ENCODE measurements at regions not wholly inside any gene's neighbourhood (a gene's known extent, or its start where the extent isn't known, plus 50 kb on each side); places are given as distances from the start of the nearest gene placed in this dataset.
"Not testable (repeated sequence)": the region's sequence is repeated elsewhere in the genome, so short reads cannot be mapped to it uniquely, and the experiment has no call there.

DNA sequence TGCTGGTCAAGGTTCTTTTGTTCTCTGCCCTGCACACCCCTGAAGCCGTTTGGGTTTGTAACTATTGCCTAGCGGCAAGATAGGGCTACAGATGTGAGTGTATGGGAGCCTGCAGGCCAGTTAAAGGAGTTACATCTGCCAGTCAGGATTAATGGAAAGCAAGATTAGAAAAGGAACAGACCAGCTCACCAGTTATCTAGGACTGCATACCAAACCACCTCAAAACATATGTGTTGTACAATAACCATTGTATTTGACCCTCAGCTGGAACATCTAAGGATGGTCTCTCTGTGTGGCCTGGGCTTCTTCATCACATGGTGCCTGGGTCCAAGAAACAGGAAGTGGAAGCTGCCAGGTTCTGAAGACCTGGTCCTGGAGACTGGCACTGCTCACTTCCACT lies 52.5 kb upstream of the FBXO28 start:
- no peaks in the 10 kb centered on the region for H3K9me3 Mint-ChIP-seq
- no peak overlapping the region for H3K27ac Mint-ChIP-seq
- DNase-seq, result no peak
- H3K36me3 Mint-ChIP-seq (ENCODE audit: insufficient read depth in 2 of 2), result no peaks in the 10 kb centered on the region
- H3K4me1 Mint-ChIP-seq (ENCODE audit: low read depth), result peaks cover 7% of the 10 kb centered on the region
- H3K4me3 Mint-ChIP-seq, result no peak overlapping the region
- no peak for ATAC-seq (replicated peaks in 1 of 2)
- H3K27me3 Mint-ChIP-seq (ENCODE audit: low read depth), result no peaks in the 10 kb centered on the region

- Mint-ChIP-seq H3K27me3 (ENCODE audit: low read depth) (no peaks in the 10 kb centered on the region), H3K4me1 (ENCODE audit: low read depth) (no peaks in the 10 kb centered on the region), H3K36me3 (ENCODE audit: insufficient read depth in 2 of 2) (no peaks in the 10 kb centered on the region), H3K27ac (no peak overlapping the region), H3K9me3 (no peaks in the 10 kb centered on the region), H3K4me3 (no peak overlapping the region)
- no peak for ATAC-seq (replicated peaks in 1 of 2)
- no peak for DNase-seq
These were observed 53.9 kb upstream of the FBXO28 start for GRCh38 chr1:224059897-224060427.

DNA sequence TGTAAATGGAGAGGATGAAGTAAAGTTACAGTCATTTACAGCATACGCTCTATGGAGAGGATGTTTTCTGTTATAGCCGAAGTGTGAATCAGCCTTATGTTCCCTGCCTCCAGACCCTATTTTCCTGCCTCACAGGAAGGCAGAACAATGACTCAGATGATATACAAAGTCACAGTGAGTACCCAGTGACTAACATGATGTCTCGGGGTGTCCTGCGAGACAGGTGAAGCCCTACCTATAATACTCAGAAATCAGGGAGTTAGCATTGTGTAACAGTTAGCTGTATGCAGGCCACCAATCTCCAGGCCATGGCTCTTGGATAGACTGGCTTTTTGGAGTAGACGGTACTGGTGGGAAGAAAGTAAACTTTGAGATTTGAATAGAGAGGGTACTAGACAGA lies 55.6 kb upstream of the FBXO28 start:
- no peak overlapping the region for H3K27ac Mint-ChIP-seq
- no peak for ATAC-seq (replicated peaks in 1 of 2)

DNA sequence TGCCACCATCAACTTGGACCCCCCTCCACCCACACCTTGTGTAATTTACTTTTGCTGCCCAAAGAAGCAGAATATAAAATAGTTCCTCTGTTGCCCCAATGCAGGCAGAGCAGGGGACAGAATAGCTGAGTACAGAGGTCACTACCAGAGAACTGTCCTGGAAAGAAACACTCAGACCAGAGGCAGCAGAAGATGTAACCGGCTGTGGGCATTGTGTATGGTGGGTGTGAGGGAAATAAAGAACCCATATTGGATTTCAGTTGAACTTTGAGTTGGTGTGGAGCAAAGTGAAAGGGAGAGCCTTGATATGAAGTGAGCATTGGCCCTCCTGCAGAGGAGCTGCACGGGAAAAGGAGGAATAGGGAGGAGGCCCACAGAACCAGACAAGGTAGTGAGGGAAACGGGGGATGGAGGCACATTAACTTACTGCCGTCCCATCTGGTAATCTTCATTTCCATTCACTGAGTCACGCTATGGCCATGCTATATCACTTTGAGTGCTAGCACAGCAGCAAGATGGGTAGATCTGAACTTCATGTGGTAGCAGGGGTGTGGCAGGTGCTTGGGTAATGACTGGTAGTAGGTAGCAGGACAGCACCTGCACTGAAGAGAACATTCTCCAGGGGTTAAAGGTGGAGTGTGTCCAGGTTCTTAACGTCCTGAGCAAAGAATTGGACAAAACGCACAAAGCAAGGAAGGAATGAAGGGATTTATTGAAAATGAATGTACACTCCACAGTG lies 56.3 kb upstream of the FBXO28 start:
- ATAC-seq (replicated peaks in 1 of 2), result no peak
- H3K4me3 Mint-ChIP-seq, result no peak overlapping the region
- H3K4me1 Mint-ChIP-seq (ENCODE audit: low read depth), result no peaks in the 10 kb centered on the region
- peaks cover 0 to 3% of the 10 kb centered on the region in 2 donors for H3K36me3 Mint-ChIP-seq (ENCODE audit: insufficient read depth in 2 of 2)
- H3K27me3 Mint-ChIP-seq (ENCODE audit: low read depth), result peaks cover 5% of the 10 kb centered on the region
- no peak overlapping the region for H3K27ac Mint-ChIP-seq
- DNase-seq, result no peak
- H3K9me3 Mint-ChIP-seq, result no peaks in the 10 kb centered on the region

More for the DNA sequence above, 55.6 kb upstream of the FBXO28 start:
- no peaks in the 10 kb centered on the region for H3K27me3 Mint-ChIP-seq (ENCODE audit: low read depth)
- H3K4me1 Mint-ChIP-seq (ENCODE audit: low read depth), result no peaks in the 10 kb centered on the region
- no peaks in the 10 kb centered on the region for H3K9me3 Mint-ChIP-seq
- DNase-seq, result no peak
- H3K4me3 Mint-ChIP-seq, result no peak overlapping the region
- peaks cover 0 to 3% of the 10 kb centered on the region in 2 donors for H3K36me3 Mint-ChIP-seq (ENCODE audit: insufficient read depth in 2 of 2)

DNA sequence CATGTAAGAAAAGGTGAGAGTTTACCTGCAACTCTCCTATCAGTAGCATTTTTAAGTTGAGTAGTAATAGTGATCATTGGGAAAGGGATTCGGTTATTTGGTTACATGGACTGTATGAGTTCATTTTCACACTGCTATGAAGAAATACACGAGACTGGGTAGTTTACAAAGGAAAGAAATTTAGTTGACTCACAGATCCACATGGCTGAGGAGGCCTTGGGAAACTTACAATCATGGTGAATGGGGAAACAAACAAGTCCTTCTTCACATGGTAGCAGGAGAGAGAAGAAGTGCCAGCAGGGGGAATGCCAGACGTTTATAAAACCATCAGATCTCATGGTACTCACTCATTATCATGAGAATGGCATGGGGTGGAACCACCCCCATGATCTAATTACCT lies 59.3 kb upstream of the FBXO28 start:
- ATAC-seq (replicated peaks in 1 of 2) (no peak), DNase-seq (no peak)
- Mint-ChIP-seq H3K4me3 (no peak overlapping the region), H3K4me1 (ENCODE audit: low read depth) (no peaks in the 10 kb centered on the region), H3K9me3 (no peaks in the 10 kb centered on the region), H3K27me3 (ENCODE audit: low read depth) (peaks cover 6% of the 10 kb centered on the region), H3K27ac (no peak overlapping the region), H3K36me3 (ENCODE audit: insufficient read depth in 2 of 2) (peaks cover 0 to 3% of the 10 kb centered on the region in 2 donors)

- Mint-ChIP-seq H3K27me3 (ENCODE audit: low read depth) (peaks cover 6% of the 10 kb centered on the region), H3K27ac (no peak overlapping the region), H3K4me1 (ENCODE audit: low read depth) (no peaks in the 10 kb centered on the region), H3K36me3 (ENCODE audit: insufficient read depth in 2 of 2) (peaks cover 0 to 3% of the 10 kb centered on the region in 2 donors), H3K4me3 (no peak overlapping the region), H3K9me3 (no peaks in the 10 kb centered on the region)
- ATAC-seq (replicated peaks in 1 of 2) (no peak), DNase-seq (no peak)
These were observed 59.9 kb upstream of the FBXO28 start for GRCh38 chr1:224054012-224054411.

DNA sequence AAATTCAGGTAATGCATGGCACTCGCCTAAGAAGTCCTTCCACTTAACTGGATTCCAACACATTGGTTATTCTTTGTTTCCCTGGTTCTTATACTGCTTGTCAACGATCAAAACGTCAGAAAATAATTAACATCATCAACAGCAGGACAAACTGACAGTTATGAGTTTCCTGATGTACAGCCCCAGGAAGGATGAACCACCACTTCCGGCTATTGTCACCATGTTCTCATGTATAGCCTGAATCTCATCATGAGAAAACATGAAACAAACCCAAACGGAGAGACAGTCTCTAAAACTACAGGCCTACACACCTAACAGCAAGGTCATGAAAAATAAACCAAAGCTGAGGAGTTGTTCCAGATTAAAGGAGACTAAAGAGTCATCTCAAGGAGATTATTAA lies 60.5 kb upstream of the FBXO28 start:
- no peaks in the 10 kb centered on the region for H3K4me1 Mint-ChIP-seq (ENCODE audit: low read depth)
- no peak for DNase-seq
- H3K4me3 Mint-ChIP-seq, result no peak overlapping the region
- H3K36me3 Mint-ChIP-seq (ENCODE audit: insufficient read depth in 2 of 2), result peaks cover 0 to 3% of the 10 kb centered on the region in 2 donors
- H3K9me3 Mint-ChIP-seq, result no peaks in the 10 kb centered on the region
- peak overlapping the region; percentile 34 for H3K27ac Mint-ChIP-seq
- ATAC-seq (replicated peaks in 1 of 2), result no peak
- peaks cover 6% of the 10 kb centered on the region for H3K27me3 Mint-ChIP-seq (ENCODE audit: low read depth)

DNA sequence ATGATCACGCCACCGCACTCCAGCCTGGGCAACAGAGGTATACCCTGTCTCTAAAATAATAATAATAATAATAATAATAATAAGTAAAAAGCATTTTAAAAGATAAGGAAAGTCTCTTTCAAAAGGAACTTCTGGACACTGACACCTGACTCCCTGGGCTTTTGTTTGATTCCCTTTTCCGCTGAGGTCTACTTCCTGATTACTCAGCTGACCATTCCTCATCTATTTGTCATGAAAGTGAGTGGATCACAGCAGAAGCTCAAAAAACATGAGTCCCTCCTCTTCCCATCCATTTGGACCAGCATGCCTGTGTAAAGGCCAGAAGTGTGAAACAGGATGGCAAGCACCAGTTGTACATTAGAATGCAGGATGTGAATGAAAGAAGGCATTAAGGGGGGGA lies 61.1 kb upstream of the FBXO28 start:
- no peak overlapping the region for H3K4me3 Mint-ChIP-seq
- no peaks in the 10 kb centered on the region for H3K9me3 Mint-ChIP-seq
- ATAC-seq (replicated peaks in 1 of 2) (no peak), DNase-seq (no peak)
- H3K27ac Mint-ChIP-seq, result no peak overlapping the region
- H3K4me1 Mint-ChIP-seq (ENCODE audit: low read depth), result no peaks in the 10 kb centered on the region
- peaks cover 0 to 3% of the 10 kb centered on the region in 2 donors for H3K36me3 Mint-ChIP-seq (ENCODE audit: insufficient read depth in 2 of 2)
- H3K27me3 Mint-ChIP-seq (ENCODE audit: low read depth), result peaks cover 6% of the 10 kb centered on the region

DNA sequence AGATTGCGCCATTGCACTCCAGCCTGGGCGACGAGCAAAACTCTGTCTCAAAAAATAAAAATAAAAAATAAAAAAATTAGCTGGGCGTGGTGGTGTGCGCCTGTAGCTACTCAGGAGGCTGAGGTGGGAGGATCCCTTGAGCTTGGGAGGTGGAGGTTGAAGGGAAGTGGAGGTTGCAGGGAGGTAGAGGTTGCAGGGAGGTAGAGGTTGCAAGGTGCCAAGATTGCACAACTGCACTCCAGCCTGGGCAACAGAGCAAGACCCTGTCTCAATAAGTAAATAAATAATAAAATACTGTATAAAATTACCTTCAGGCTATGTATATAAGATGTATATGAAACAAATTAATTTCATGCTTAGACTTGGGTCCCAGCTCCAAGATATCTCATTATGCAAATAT lies 62.1 kb upstream of the FBXO28 start:
- not testable (repeated sequence) for H3K36me3 Mint-ChIP-seq (ENCODE audit: insufficient read depth in 2 of 2); H3K27me3 Mint-ChIP-seq (ENCODE audit: low read depth); H3K27ac Mint-ChIP-seq; DNase-seq; ATAC-seq (replicated peaks in 1 of 2); H3K4me3 Mint-ChIP-seq; H3K9me3 Mint-ChIP-seq; H3K4me1 Mint-ChIP-seq (ENCODE audit: low read depth)

GRCh38 chr1:224051086-224051406 lies 62.9 kb upstream of the FBXO28 start:
- Mint-ChIP-seq H3K27me3 (ENCODE audit: low read depth) (peaks cover 6% of the 10 kb centered on the region), H3K4me3 (no peak overlapping the region), H3K27ac (no peak overlapping the region), H3K36me3 (ENCODE audit: insufficient read depth in 2 of 2) (peaks cover 0 to 3% of the 10 kb centered on the region in 2 donors), H3K4me1 (ENCODE audit: low read depth) (no peaks in the 10 kb centered on the region), H3K9me3 (no peaks in the 10 kb centered on the region)
- DNase-seq, result no peak
- ATAC-seq (replicated peaks in 1 of 2), result no peak

DNA sequence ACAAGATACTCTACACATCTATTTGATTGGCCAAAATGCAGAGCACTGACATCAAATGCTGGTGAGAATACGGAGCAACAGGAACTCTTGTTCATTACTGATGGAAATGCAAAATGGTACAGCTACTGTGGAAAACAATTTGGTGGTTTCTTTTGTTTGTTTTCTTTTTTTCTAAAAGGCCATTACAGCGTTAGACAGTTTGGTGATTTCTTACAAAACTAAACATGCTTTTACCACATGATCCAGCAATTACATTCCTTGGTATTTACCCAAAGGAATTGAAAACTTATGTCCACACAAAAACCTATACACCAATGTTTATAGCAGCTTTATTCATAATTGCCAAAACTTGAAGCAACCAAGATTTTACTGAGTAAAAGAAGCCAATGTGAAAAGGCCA lies 66.4 kb upstream of the FBXO28 start:
- no peak overlapping the region for H3K27ac Mint-ChIP-seq
- H3K27me3 Mint-ChIP-seq (ENCODE audit: low read depth), result peaks cover 6% of the 10 kb centered on the region
- no peak for DNase-seq
- H3K4me1 Mint-ChIP-seq (ENCODE audit: low read depth), result peaks cover 1% of the 10 kb centered on the region
- H3K36me3 Mint-ChIP-seq (ENCODE audit: insufficient read depth in 2 of 2), result no peaks in the 10 kb centered on the region
- no peak for ATAC-seq (replicated peaks in 1 of 2)
- H3K4me3 Mint-ChIP-seq, result no peak overlapping the region
- H3K9me3 Mint-ChIP-seq, result no peaks in the 10 kb centered on the region

- no peak overlapping the region for H3K4me3 Mint-ChIP-seq
- H3K27me3 Mint-ChIP-seq (ENCODE audit: low read depth), result peaks cover 6% of the 10 kb centered on the region
- H3K9me3 Mint-ChIP-seq, result no peaks in the 10 kb centered on the region
- no peaks in the 10 kb centered on the region for H3K36me3 Mint-ChIP-seq (ENCODE audit: insufficient read depth in 2 of 2)
- H3K4me1 Mint-ChIP-seq (ENCODE audit: low read depth), result peaks cover 4% of the 10 kb centered on the region
- DNase-seq (no peak), ATAC-seq (replicated peaks in 1 of 2) (no peak)
- H3K27ac Mint-ChIP-seq, result no peak overlapping the region
These were observed 68.4 kb upstream of the FBXO28 start for GRCh38 chr1:224045556-224045955.

DNA sequence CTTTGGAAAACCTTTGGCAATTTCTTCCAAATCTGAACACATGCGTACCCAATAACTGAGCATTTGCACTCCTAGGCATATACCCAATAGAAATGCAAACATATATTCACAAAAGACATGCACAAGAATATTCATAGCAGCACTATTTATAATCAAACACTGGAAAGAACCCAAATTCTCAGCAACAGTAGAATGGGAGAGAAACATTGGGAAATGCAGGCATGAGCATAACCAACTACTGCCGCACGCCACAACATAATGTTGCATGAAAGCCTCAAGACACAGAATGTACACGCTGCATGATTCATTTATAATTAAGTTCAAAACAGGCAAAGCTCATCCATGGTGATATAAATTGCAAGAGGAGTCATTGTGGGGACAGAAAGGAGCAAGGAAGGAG lies 69.5 kb upstream of the FBXO28 start:
- DNase-seq (no peak), ATAC-seq (replicated peaks in 1 of 2) (no peak)
- peaks cover 6% of the 10 kb centered on the region for H3K27me3 Mint-ChIP-seq (ENCODE audit: low read depth)
- no peaks in the 10 kb centered on the region for H3K36me3 Mint-ChIP-seq (ENCODE audit: insufficient read depth in 2 of 2)
- no peaks in the 10 kb centered on the region for H3K9me3 Mint-ChIP-seq
- H3K4me1 Mint-ChIP-seq (ENCODE audit: low read depth), result peaks cover 4% of the 10 kb centered on the region
- H3K27ac Mint-ChIP-seq, result no peak overlapping the region
- H3K4me3 Mint-ChIP-seq, result no peak overlapping the region

DNA sequence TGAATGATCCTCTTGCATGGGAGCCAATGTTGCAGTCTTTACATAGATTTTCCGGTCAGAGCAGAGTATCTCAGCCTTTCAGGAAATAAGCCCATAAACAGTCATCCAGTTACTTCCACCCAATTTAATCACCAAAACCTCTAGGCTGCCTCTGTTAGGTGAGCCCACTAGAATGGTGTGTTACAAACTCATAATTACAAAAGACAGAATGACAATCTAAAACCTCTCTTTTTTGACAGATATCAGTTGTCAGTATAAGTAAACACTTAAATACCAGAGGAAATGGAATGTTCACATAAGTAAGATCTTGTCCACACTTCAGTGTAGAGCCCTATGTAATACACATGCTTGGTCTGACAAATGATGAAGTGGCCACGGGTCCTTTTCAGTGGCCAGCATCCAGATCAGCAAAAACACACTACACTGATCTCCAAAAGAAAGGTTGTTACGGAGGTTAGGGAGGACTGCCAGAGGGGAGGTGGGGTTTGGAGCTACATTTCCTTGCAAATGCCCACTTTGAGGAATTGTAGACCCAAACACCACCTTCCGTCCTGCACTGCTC lies 71.3 kb upstream of the FBXO28 start:
- H3K4me3 Mint-ChIP-seq, result peak overlapping the region in 1 of 2 donors; percentile 23
- ATAC-seq (replicated peaks in 1 of 2) (peak; percentile 43 to 91), DNase-seq (no peak)
- H3K27me3 Mint-ChIP-seq (ENCODE audit: low read depth), result peaks cover 6% of the 10 kb centered on the region
- no peaks in the 10 kb centered on the region for H3K9me3 Mint-ChIP-seq
- no peaks in the 10 kb centered on the region for H3K36me3 Mint-ChIP-seq (ENCODE audit: insufficient read depth in 2 of 2)
- no peak overlapping the region for H3K27ac Mint-ChIP-seq
- H3K4me1 Mint-ChIP-seq (ENCODE audit: low read depth), result peaks cover 4% of the 10 kb centered on the region

All from activated T-cell treated with anti-CD3 and anti-CD28 coated beads, Interleukin-2, amount 50 U/mL, for 72 hours (primary cell).